K562 (cell line): ENCODE measurements at regions not wholly inside any gene's neighbourhood (a gene's known extent, or its start where the extent isn't known, plus 50 kb on each side); places are given as distances from the start of the nearest gene placed in this dataset.

Source experiments
- ATAC-seq: fragments of 200-7000 bp; cut with Tn5 transposase; 3 replicates; pipeline ENCODE4 v1.9.1; 2020; ENCODE audit warnings: moderate library complexity
- BruUV-seq: library from RNA; stranded (reverse); fragments of 400-500 nt; replicated peaks from 2 replicates; lab custom pipeline; 2021; lab: Mats Ljungman, UMichigan
- CTCF ChIA-PET: fragments of 300-600 bp; formaldehyde crosslinking; extraction: SDS; loops from one replicate; lab custom pipeline; 2021; ENCODE audit warnings: low intra/inter-chr PET ratio; lab: Yijun Ruan, JAX
- POLR2A ChIA-PET: fragments of 300-600, 350-650 bp; sonication (Branson Sonifier 250); formaldehyde crosslinking; extraction: SDS; loops from one replicate; lab custom pipeline; 2021; ENCODE audit warnings: antibody characterized with exemption, inconsistent platforms; lab: Yijun Ruan, JAX
- DNase-seq, 4 experiments: peaks; one replicate each; pipeline versions ENCODE4 v3.0.0 to v3.0.0-alpha.2; 2011 to 2018; ENCODE audit warnings: low spot score in 3 of 4, mixed read lengths in 3 of 4; ENCODE audit errors: extremely low read depth in 1 of 4
- FAIRE-seq: peaks from 2 replicates; lab custom pipeline; 2011; peaks lifted over from hg19 to GRCh38; lab: Jason Lieb, UNC
- H2AFZ ChIP-seq: 2 replicates; pipeline ENCODE4 v1.6.0; 2011; ENCODE audit warnings: low read depth, low read length, control low read depth, inconsistent platforms
- H3K27ac ChIP-seq: fragments of 200-600 bp; 3 replicates; pipeline ENCODE4 v1.8.0; 2011; ENCODE audit warnings: low read depth, mild to moderate bottlenecking, control low read depth, inconsistent platforms, low read length, moderate library complexity, mixed read lengths; ENCODE audit errors: extremely low read depth
- H3K27me3 ChIP-seq, 2 experiments: fragments of 300-600 bp in 1 of 2; 2 replicates in 1 of 2; 3 replicates in 1 of 2; pipeline versions ENCODE4 v1.6.0 to v1.8.0; 2011; ENCODE audit warnings: inconsistent platforms in 2 of 2, low read length in 2 of 2, mild to moderate bottlenecking in 1 of 2, mixed read lengths in 1 of 2, moderate library complexity in 1 of 2; ENCODE audit not compliant: control insufficient read depth in 2 of 2, insufficient read depth in 2 of 2
- H3K36me3 ChIP-seq: fragments of 300-600 bp; 3 replicates; pipeline ENCODE4 v1.8.0; 2011; ENCODE audit warnings: mild to moderate bottlenecking, low read length, inconsistent platforms; ENCODE audit not compliant: control insufficient read depth, insufficient read depth
- H3K4me1 ChIP-seq, 2 experiments: fragments of 200-600 bp in 1 of 2; replicated peaks in 1 of 2; 2 replicates in 1 of 2; 3 replicates in 1 of 2; pipeline versions ENCODE4 v1.5.1 to v1.8.0; 2011; ENCODE audit warnings: inconsistent platforms in 2 of 2, low read length in 2 of 2, mild to moderate bottlenecking in 1 of 2, mixed read lengths in 1 of 2, moderate library complexity in 1 of 2; ENCODE audit not compliant: control insufficient read depth in 2 of 2, insufficient read depth in 2 of 2
- H3K4me2 ChIP-seq: 2 replicates; pipeline ENCODE4 v1.6.1; 2011; ENCODE audit warnings: low read length, control low read depth, inconsistent platforms, mixed read lengths; ENCODE audit not compliant: insufficient read depth
- H3K4me3 ChIP-seq: fragments of 200-600 bp; sonication (generic), shearing (Covaris generic); 2 replicates; pipeline ENCODE4 v1.5.1; 2016; ENCODE audit warnings: control low read depth, inconsistent platforms
- H3K79me2 ChIP-seq: fragments of 200-600 bp; 3 replicates; pipeline ENCODE4 v1.8.0; 2011; ENCODE audit warnings: low read length, inconsistent platforms; ENCODE audit not compliant: control insufficient read depth, insufficient read depth
- H3K9ac ChIP-seq, 2 experiments: 2 replicates each; pipeline versions ENCODE4 v1.6.0 to v1.6.1; 2011; ENCODE audit warnings: low read depth in 2 of 2, low read length in 2 of 2, control low read depth in 1 of 2, inconsistent platforms in 1 of 2, mild to moderate bottlenecking in 1 of 2, mixed read lengths in 1 of 2; ENCODE audit not compliant: insufficient read depth in 1 of 2
- H3K9me1 ChIP-seq: one replicate; pipeline ENCODE4 v1.6.0; 2011; ENCODE audit warnings: inconsistent platforms, mild to moderate bottlenecking, low read length, moderate library complexity; ENCODE audit not compliant: control insufficient read depth, insufficient read depth
- H3K9me3 ChIP-seq: replicated peaks from 2 replicates; pipeline ENCODE4 v1.5.1; 2011; ENCODE audit warnings: low read depth, low read length, inconsistent platforms; ENCODE audit not compliant: control insufficient read depth, insufficient read depth
- H4K20me1 ChIP-seq: replicated peaks from 2 replicates; pipeline ENCODE4 v1.6.1; 2011; ENCODE audit warnings: low read length, inconsistent platforms, mixed read lengths; ENCODE audit not compliant: control insufficient read depth, insufficient read depth
- MCM3 ChIP-seq: fragments of 450-650 bp; IDR thresholded peaks from 2 replicates; pipeline ENCODE4 v1.6.1; 2016
- POU5F1 ChIP-seq: fragments of 150-350 bp; IDR thresholded peaks from 2 replicates; pipeline ENCODE4 v1.6.1; 2014; ENCODE audit warnings: borderline replicate concordance, low read length, low read depth, mild to moderate bottlenecking; ENCODE audit not compliant: partially characterized antibody
- WGBS: fragments of 100-300 bp; shearing (Covaris generic); methylation state at CpG from one replicate; pipeline ENCODE4 v1.1.6; 2016; ENCODE audit warnings: low coverage, mixed read lengths; ENCODE audit not compliant: insufficient coverage; ENCODE audit errors: missing lambda C conversion rate; 5-methylcytosine and 5-hydroxymethylcytosine counted together
- in situ Hi-C: fragments of 300-500 bp; cut with MboI; formaldehyde crosslinking; loops from 4 replicates; pipeline ENCODE4 v1.15.0; 2018; ENCODE audit warnings: inconsistent platforms, mixed read lengths
- intact Hi-C: fragments of 100-400 bp; cut with micrococcal nuclease; formaldehyde crosslinking; loops from 2 replicates; pipeline ENCODE4 v1.14.2; 2022

- in situ Hi-C loops (no loop called here), intact Hi-C loops (no loop called here)
- Histone ChIP-seq H3K9me1 (no peaks in the 10 kb centered on the region), H3K4me3 (no peak overlapping the region), H2AFZ (no peak overlapping the region), H3K9ac (no peak overlapping the region), H3K36me3 (no peaks in the 10 kb centered on the region), H3K27me3 (no peaks in the 10 kb centered on the region), H3K4me1 (no peaks in the 10 kb centered on the region), H4K20me1 (no peaks in the 10 kb centered on the region), H3K79me2 (no peaks in the 10 kb centered on the region), H3K9me3 (no peaks in the 10 kb centered on the region), H3K27ac (no peak overlapping the region), H3K4me2 (no peak overlapping the region)
- FAIRE-seq (no peak), ATAC-seq (no peak), DNase-seq (no peak)
- no peak for TF ChIP-seq POU5F1
- ChIA-PET CTCF (no interaction called here), POLR2A (no interaction called here)
- no TSS peak for BruUV-seq
- WGBS: 0% methylated on average over 1 of the region's 1 CpG
Observed at GRCh38 chr1:221240690-221241089, 361.4 kb downstream of the HLX start.

DNA sequence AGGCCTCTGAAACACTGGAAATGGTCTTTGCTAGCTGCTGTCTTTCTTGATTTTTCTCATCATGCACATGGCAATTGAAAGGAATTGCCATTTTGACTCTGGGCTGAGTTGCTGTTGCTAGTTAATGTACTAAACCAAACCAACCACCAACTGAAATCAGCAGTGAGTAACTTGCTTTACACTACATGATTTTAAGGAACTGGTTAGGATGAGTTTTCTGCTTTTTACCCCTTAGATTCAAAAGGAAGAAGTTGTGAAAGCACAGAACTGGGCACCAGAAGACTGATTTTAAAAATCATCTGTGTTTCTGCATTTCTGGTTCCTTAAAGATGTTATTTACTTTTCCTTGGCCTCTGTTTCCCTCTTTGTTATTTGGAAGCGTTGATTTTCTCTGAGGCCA, 361.9 kb downstream of the HLX start:
- POLR2A ChIA-PET: no interaction called here
- Histone ChIP-seq H3K79me2 (no peaks in the 10 kb centered on the region), H3K9me3 (no peaks in the 10 kb centered on the region), H3K9ac (no peak overlapping the region), H3K4me3 (no peak overlapping the region), H3K27me3 (no peaks in the 10 kb centered on the region), H4K20me1 (no peaks in the 10 kb centered on the region), H3K4me2 (no peak overlapping the region), H3K27ac (no peak overlapping the region), H3K4me1 (no peaks in the 10 kb centered on the region), H3K36me3 (no peaks in the 10 kb centered on the region), H2AFZ (no peak overlapping the region), H3K9me1 (no peaks in the 10 kb centered on the region)
- intact Hi-C loops (no loop called here), in situ Hi-C loops (no loop called here)
- 0% methylated on average over 1 of the region's 1 CpG for WGBS
- CTCF ChIA-PET: no interaction called here
- FAIRE-seq (no peak), DNase-seq (no peak), ATAC-seq (no peak)
- BruUV-seq: no TSS peak
- no peak for TF ChIP-seq MCM3
